ENCODE measurements at regions not wholly inside any gene's neighbourhood (a gene's known extent, or its start where the extent isn't known, plus 50 kb on each side); places are given as distances from the start of the nearest gene placed in this dataset.

DNA sequence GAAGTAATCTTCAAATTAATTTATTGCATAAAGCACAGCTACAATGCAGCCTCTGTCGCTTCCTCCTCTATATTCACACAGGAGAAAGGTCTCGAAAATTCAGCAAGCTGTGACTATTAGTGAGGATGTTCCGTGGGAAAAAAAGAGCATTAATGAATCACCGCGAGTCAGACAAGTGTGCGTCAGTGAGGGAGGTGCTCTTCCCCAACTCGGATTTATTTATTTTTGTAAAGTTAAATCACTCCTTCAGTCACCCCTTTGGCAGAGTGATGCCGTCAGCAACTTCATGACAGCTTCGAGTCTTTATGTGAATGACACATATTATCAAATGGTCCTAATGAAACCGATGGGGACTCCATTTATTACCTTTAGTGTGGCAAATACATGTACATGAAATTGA lies 648.9 kb upstream of the SALL3 start:
- no peak for DNase-seq (ENCODE audit: low read depth in 2 of 2)

GRCh38 chr18:78352910-78353309 lies 626.7 kb upstream of the SALL3 start:
- DNase-seq (ENCODE audit: low read depth in 2 of 2), result no peak

GRCh38 chr18:78362198-78362597 lies 617.4 kb upstream of the SALL3 start:
- DNase-seq (ENCODE audit: low read depth in 2 of 2), result no peak

GRCh38 chr18:78363556-78364387 lies 615.8 kb upstream of the SALL3 start:
- no peak for DNase-seq (ENCODE audit: low read depth in 2 of 2)

DNA sequence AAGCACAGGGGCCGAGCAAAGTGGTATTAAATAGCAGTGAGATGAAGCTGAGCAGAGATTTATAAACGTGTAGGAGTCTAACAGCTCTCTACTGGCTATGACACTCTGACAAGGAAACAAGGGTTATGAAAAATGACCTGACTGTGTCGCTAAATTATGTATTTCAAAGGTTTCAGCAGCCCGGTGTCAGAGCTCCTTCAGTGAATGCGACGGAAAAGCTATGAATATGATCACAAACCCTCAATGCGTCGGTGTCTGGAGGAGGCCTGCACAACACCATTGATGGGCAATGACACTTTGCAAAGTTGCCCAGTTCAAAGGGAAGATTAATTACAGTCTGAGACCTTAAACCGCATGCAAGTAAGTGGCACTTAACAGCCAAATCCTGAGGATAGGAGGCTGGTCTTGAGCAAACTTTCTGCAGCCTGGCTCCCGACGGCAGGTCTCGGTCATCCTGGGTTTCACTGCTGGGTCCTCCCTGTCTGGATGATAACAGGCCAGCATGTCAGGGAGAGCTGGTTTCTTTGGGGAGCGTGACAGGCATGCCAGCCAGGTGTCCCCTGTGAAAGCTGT lies 615.1 kb upstream of the SALL3 start:
- no peak for DNase-seq (ENCODE audit: low read depth in 2 of 2)

- DNase-seq (ENCODE audit: low read depth in 2 of 2), result no peak
These were observed 611.6 kb upstream of the SALL3 start for GRCh38 chr18:78367996-78368395.

DNA sequence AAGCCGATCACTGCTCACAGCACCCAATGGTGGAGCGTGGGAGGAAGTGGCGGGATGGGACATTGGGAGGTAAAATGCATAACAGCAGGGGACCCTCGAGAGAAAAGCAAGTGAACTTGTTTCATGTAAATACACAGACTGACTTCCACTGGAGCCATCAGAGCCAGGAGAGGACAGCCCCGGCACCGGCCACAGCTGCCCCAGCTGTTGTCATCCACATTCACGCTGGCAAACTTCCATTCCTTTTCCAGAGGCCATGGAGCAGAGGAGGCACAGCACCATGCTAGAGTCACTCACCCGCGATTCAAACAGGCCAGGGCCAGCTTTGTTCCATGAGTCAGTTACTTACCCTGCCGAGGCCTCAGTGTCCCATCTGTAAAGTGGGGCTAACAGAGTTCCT lies 610.9 kb upstream of the SALL3 start:
- DNase-seq (ENCODE audit: low read depth in 2 of 2), result no peak

DNA sequence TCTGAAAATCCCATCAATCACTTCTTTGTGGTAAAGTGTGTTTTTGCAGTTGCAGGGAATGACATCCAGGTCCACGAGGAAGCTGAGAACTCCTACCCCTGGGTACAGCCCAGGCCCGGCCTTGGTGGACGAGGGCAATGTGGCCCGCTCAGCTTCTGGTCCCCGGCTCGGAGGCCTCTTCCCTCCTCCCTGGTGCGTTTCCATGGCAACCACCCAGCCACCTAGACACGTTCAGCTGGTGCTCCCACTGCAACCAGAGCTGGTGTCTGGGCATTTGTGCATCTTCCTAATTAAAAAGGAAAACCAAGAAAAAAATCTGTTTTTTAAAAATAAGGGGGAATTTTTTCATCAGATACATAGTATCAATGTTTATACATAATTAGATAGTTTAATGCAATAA lies 603.6 kb upstream of the SALL3 start:
- no peak for DNase-seq (ENCODE audit: low read depth in 2 of 2)

DNA sequence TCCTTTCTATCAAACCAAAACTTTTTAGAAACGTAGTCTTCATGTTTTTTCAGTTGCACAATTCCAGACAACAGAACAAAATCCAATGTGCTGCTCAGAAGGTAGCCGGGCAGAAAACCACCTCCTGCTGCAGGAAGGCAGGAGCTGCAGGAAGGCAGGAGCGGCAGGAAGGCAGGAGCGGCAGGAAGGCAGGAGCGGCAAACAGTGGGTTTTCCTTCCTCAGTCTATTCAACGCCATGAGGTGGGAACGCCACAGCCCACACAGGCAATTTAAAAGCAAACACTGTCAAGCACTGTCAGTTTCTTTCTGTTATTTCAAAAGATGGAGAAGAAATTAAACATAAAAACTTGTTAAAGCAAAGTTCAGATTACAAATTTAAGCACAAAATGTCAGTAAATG lies 601.2 kb upstream of the SALL3 start:
- no peak for DNase-seq (ENCODE audit: low read depth in 2 of 2)

DNA sequence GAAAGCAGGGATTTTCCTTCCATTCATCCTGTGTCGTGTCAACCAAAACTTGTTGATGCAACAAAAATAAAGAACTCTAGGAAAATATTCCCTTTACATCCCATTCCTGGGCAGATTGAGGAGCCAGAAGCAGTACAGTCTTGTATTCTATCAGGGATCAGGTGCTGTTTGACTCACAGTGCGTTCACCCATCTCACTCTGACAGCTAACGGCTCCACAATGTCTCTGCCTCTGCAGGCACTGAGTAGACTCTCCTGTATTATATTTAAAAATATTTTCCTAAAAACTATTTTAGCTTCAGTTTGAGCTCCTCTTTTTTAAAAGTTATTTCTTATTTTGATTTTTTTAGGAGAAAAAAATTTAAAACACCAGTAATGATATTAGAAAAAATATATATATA lies 600.6 kb upstream of the SALL3 start:
- no peak for DNase-seq (ENCODE audit: low read depth in 2 of 2)

GRCh38 chr18:78390348-78390951 lies 589.2 kb upstream of the SALL3 start:
- DNase-seq (ENCODE audit: low read depth in 2 of 2), result no peak

- DNase-seq (ENCODE audit: low read depth in 2 of 2), result no peak
These were observed 588.7 kb upstream of the SALL3 start for GRCh38 chr18:78390952-78391348.

DNA sequence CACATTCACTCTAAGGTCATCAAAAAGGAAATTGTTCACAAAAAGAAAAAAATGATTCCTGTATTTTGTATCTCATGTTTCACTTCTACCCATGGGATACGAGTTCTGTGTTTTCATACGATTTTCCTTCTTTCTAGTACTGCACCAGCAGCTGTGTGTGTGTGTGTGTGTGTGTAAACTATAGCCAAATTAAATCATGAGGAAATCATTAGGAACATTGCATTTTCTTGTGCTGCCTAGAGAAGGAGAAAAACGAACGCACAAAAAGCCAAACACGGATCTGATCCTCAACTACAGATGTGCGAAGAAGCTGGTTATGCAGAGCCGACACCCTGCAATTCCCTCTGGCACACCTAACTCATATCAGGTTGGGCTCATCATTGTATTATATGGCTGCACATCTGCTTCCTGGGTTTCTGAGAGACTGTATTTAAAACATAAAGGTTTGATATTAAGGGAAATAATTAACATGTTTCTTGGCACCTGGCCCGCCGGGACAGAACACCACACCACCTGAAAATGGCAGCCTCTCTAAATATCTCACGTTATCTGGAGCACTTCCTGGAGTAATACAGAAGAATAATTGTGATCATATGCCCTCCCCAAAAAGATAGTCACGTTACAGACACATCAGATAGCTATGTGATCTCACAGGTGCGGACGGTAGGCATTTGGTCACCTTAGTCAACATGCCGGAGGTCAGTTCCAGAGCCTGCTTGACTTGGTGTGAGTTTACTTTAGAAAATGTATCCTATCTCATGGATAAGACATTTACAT lies 586.3 kb upstream of the SALL3 start:
- no peak for DNase-seq (ENCODE audit: low read depth in 2 of 2)

DNA sequence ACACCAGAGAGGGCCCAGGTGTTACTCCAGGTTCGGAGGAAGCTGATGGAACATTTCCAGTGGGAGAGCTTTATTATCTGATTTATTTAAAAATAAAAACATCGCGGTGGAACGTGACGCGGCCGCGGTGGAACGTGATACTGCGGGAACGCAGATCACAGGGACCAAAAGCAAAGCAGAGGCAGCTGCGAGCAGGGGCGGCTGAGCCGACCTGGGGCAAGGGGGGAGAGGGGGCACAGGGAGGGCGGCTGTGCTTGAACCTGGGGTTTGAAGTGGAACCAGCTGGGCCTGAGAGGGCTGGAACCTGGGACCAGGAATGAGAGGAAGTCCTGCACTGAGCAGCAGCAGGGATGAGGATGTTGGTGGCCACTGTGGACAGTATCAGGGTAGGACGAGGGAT lies 583.5 kb upstream of the SALL3 start:
- no peak for DNase-seq (ENCODE audit: low read depth in 2 of 2)

DNA sequence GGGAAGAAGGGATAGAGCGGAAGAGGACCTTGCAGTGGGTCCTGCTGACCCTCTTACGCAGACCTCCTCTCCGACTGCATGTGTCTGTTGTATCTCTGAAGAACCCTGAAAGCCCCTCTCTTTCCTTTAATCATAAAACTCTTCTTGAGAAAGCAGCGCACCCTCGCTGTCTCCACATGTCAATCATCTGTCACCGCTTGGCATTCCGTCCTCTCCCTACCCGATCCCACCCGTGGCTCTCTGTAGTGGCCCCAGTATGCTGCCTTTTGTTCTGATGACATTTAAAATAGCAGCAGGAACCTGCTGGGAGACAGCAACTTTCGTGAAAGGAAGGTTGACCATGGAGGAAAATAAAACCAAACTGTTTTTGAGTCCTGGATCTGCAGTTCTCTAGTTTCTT lies 582.9 kb upstream of the SALL3 start:
- no peak for DNase-seq (ENCODE audit: low read depth in 2 of 2)

- DNase-seq (ENCODE audit: low read depth in 2 of 2), result no peak
These were observed 579.6 kb upstream of the SALL3 start for GRCh38 chr18:78399992-78400503.

GRCh38 chr18:78402440-78402839 lies 577.2 kb upstream of the SALL3 start:
- no peak for DNase-seq (ENCODE audit: low read depth in 2 of 2)

DNA sequence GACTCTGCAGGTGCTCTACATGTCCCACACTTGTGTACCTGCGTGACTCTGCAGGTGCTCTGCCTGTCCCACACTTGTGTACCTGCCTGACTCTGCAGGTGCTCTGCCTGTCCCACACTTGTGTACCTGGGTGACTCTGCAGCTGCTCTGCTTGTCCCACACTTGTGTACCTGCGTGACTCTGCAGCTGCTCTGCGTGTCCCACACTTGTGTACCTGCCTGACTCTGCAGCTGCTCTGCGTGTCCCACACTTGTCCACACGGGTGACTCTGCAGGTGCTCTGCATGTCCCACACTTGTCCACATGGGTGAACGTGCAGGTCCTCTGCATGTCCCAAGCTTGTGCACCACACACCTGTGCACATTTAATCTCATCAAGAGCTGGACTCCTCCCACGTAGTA lies 576.7 kb upstream of the SALL3 start:
- no peak for DNase-seq (ENCODE audit: low read depth in 2 of 2)

GRCh38 chr18:78403371-78403770 lies 576.2 kb upstream of the SALL3 start:
- no peak for DNase-seq (ENCODE audit: low read depth in 2 of 2)

GRCh38 chr18:78405763-78406162 lies 573.9 kb upstream of the SALL3 start:
- DNase-seq (ENCODE audit: low read depth in 2 of 2), result no peak

DNA sequence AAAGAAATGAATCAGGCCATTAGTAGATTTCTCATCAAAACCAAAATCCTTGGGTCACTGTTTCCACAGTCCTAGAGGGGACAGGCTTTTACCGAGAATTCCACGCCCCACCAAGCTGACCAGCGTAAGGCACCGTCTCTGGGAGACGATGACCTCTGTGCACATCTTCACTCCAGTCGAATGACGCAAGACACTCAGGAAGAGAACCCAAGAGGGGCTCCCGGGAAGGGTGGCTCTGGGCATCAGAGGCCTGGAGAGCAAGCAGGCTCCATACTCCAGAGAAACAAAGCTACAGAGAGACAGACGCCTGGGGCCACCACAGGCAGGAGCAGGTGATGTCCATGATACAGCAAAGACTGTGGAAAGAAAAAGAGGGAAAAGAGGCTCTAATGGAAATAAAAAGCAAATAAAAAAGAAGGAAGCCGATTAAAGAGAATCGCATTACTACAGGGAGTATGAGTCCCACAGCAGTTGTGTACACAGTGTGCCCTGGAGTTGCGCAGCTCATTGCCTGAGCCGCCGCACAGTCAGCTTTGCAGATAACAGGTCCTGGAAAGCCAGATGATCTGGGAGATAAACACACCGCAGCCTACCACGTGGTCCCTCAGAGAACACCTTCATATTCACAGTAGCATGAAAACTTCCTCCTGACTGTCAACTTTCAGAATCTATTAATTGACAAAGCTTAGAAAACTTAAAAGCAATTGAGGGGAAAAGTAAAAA lies 572.7 kb upstream of the SALL3 start:
- no peak for DNase-seq (ENCODE audit: low read depth in 2 of 2)

GRCh38 chr18:78407466-78407844 lies 572.2 kb upstream of the SALL3 start:
- DNase-seq (ENCODE audit: low read depth in 2 of 2), result no peak

All from stimulated activated CD8-positive, alpha-beta memory T cell treated with anti-CD3 and anti-CD28 coated beads, Interleukin-2, amount 100 ng/mL, for 48 hours (primary cell).